SIG-M5 treated with dmso at 0.1 percent for 504 hours (cell line): ENCODE measurements at regions not wholly inside any gene's neighbourhood (a gene's known extent, or its start where the extent isn't known, plus 50 kb on each side); places are given as distances from the start of the nearest gene placed in this dataset.
"Not testable (repeated sequence)": the region's sequence is repeated elsewhere in the genome, so short reads cannot be mapped to it uniquely, and the experiment has no call there.

ENCODE experiments used
- DNase-seq: peaks from one replicate; lab custom pipeline; 2025; ENCODE audit not compliant: unreplicated experiment; lab: John Stamatoyannopoulos, UW

- DNase-seq, result no peak
Measured at GRCh38 chr5:24112420-24112819, 532.4 kb downstream of the CDH10 start.

DNA sequence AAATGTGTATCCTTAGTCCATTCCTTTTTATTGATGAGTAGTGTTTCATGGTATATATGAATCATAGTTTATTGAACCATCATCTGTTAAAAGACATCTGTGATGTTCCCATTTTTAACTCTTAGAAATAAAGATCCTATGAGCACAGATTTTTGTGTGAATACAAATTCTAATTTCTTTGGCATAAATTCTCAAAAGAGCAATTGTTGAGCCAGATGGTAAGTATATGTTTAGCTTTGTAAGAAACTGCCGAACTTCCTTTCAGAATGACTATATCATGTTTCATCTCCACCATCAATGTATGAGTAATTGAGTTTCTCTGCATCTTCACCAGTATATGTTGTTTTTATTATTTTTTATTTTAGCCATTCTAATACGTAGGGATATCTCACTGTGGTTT, 526.4 kb downstream of the CDH10 start:
- no peak for DNase-seq

DNA sequence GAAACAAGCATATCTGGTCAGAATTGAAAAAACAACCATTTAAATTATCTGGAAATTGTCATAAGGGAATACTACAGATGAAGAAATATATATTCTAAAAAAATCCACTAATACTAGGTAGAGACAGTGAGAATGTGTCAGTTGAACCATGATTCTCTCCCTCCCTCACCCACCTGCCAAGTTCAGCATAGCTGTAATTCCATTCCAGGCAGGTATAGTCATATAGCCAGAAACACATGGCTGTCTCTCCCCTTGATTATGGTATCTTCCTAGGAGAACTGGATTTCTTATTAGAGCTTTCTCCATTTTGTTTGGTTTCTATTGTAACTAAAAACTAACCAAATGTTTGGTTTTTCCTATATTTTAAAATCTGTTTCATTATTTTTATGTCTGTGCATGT, 509.2 kb downstream of the CDH10 start:
- DNase-seq, result no peak

DNA sequence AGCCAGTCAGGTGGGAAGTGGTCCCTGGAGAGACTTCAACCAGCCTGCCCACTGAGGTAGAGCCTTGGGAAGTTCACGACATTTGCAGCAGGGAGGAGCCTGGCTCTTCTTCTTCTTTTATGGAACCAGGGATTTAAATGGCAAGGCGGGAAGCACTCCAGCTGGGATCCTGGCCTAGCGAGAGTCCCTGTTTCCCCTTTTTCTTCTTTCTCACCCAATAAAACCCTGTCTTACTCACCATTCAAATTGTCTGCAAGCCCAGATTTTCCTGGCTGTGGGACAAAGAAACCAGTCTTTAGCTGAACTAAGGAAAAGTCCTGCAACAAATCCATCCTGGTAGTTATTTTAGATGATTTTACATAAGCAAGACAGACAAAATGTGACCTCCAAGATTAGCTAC, 503.7 kb downstream of the CDH10 start:
- DNase-seq, result no peak

DNA sequence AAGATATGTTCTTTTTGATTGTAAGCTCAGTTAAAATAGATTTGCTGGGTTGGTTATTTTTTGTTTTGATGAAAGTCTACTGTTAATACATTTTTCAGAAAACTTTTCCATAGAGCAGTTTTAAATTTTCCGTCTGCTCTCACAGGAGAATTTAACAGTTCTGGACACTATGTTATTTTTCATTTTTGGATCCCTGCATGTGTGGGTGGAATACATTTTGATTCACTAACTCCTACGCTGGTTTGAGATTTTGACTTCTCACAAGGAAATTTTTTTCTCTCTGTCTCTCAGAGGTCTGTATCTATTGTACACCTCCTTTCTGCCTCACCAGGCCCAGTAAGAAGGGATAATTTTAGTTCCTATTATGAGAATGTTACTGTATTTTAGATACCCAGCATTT, 502.4 kb downstream of the CDH10 start:
- no peak for DNase-seq

GRCh38 chr5:24145806-24146205, 499.0 kb downstream of the CDH10 start:
- DNase-seq, result no peak

- no peak for DNase-seq
Measured at GRCh38 chr5:24161559-24161958, 483.2 kb downstream of the CDH10 start.

DNA sequence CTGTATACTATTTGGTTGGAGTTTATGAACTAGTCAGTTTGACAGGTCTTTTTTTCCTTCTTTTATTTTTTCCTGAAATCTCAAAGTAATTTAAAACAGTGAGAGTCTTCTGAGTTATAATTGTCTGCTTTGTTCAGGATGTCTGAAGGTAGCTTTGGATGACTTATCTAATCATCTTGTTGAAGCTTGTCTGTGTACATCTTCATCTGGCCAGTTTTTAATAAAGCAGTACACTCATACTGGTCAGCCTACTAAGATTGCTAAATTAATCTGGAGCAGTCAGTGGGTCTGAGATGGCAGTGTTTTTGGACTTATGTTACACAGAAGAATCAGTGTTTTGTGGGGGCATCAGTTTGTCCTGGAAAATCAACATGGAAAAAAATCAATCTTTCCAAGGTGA, 482.4 kb downstream of the CDH10 start:
- no peak for DNase-seq

DNA sequence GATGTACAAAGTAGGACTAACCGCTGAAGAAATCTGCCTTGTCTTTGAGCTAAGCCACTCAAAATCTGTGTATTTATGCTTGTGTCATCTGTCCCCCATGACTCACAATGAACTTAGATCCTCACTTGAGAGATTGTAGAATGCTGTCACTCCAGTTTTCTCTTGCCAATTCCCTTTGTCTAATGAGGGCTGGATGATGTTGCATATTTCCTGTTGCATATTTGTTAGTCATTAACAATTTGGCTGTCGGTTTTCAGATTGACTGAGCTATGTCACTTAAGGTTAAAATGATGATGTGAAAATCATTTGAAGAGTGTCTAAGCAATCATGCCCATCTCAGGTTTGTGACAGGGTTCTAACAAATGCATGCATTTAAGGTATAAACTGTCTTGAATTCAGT, 481.7 kb downstream of the CDH10 start:
- DNase-seq, result peak; percentile 7

- no peak for DNase-seq
Measured at GRCh38 chr5:24167806-24168205, 477.0 kb downstream of the CDH10 start.

GRCh38 chr5:24170026-24170425, 474.8 kb downstream of the CDH10 start:
- no peak for DNase-seq

DNA sequence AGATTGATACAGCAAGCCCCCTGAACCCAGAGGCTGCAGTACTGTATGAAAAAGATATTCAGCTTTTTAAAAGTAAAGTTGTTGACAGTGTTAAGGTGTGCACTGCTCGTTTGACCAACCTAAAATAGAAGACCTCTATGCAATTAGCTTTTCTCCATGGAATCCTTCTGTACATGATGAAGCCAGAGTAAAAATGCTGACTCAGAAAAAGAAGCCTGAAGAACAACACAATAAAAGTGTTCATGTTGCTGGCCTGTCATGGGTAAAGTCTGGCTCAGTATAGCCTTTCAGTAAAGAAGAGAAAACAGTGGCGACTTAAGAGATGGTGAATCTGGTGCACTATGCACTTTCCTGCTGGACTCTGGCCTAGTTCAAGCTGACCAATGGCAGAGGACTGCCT, 473.8 kb downstream of the CDH10 start:
- DNase-seq, result not testable (repeated sequence)

DNA sequence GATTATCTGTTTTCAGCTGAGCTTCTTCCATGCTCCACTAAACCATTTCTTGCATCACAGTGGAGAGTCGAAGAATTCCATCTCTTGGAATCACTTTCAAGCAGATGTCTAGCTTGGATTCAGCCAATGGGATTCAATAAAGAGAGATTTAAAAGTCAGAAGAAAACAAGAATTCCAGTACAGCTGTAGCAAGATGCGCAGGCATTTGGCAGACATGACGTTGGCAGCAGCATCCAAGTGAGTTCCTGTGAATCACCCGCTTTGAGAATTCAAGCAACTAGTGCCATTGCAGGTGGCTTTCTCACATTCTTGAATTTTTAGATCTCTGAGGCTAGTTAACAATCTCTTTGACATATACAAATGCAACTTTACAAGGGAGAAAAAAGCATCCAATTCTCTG, 467.0 kb downstream of the CDH10 start:
- no peak for DNase-seq

DNA sequence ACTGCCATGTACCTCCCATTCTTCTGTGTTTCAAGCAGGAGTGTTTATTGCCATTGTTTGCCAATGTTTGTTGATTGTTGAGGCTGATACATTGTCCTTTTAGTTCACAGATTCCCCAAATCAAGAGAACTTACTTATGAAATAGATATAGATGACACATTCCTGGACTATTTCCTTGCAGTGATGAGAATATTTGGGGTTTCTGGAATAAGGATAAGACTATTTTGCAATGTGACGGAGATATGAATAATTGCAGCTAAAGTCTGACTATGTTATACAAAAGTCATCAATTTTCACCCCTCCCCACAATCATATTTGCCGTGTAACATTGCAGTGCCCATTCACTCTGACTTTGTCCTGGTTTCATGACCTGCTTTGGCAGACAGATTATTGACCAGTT, 460.8 kb downstream of the CDH10 start:
- DNase-seq, result no peak

GRCh38 chr5:24188216-24188925, 456.4 kb downstream of the CDH10 start:
- no peak for DNase-seq

- no peak for DNase-seq
Measured at GRCh38 chr5:24196789-24197188, 448.0 kb downstream of the CDH10 start.

GRCh38 chr5:24208686-24209106, 436.1 kb downstream of the CDH10 start:
- DNase-seq, result no peak

- DNase-seq, result no peak
Measured at GRCh38 chr5:24215114-24215513, 429.7 kb downstream of the CDH10 start.

DNA sequence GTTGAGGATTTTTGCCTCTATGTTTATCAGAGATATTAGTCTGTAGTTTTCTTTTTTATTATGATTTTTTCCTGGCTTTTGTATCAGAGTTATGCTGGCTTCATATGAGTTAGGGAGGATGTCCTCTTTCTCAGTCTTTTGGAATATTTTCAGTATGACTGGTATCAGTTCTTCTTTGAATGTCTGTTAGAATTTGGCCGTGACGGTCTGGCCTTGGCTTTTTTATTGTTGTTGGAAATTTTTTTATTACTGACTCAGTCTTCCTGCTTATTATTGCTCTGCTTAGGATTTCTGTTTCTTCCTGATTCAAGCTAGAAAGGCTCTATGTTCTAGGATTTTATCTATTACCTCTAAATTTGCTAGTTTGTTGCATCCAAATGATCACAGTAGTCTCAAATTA, 421.9 kb downstream of the CDH10 start:
- DNase-seq, result no peak

GRCh38 chr5:24225051-24225450, 419.7 kb downstream of the CDH10 start:
- DNase-seq, result no peak

- DNase-seq, result no peak
Measured at GRCh38 chr5:24226479-24226878, 418.3 kb downstream of the CDH10 start.

DNA sequence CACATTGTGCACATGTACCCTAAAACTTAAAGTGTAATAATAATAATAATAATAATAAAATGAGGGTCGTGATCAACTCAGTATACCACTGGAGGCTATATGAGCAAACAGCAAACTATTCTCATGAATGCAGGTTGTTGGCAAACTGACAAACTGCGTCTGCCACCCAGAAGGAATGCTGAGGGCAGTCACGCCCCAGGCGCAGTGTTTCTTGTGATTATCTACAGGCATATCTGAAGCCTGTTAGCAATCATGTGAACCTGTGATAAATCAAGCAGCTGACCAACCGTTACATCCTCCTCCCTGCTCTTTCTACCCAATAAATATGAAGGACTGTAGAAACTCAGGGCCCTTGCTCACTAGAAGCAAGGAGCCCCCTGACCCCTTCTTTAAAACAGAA, 416.9 kb downstream of the CDH10 start:
- not testable (repeated sequence) for DNase-seq

DNA sequence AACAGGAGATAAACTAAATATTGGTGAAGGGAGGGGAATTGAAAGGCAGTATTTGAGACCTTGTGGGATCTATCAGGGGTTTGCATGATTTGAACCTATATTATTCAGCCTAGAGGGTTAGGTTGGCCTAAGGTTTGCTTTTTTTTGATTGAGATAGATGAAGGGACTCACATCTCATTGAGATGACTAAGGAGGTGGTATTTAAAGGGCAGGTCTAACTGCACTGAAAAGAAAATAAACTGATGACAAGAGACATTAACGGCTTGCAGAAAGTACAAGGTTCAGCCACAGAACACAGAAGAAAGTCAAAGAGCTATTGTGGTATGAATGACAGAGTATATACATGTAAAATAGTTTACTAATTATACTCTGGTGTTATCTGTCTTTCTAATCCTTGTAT, 412.7 kb downstream of the CDH10 start:
- no peak for DNase-seq
